Large intestine (tissue), 3 donors: ENCODE measurements at regions not wholly inside any gene's neighbourhood (a gene's known extent, or its start where the extent isn't known, plus 50 kb on each side); places are given as distances from the start of the nearest gene placed in this dataset.
A peak's percentile ranks its signal among the peaks of the same experiment; 100 is the strongest.

Experiments
- DNase-seq, 2 donors: peaks; one replicate each; pipeline versions ENCODE4 v3.0.0 to v3.0.0-alpha.2; 2013
- H3K27ac ChIP-seq: one replicate; pipeline ENCODE4 v1.5.1; 2013; ENCODE audit warnings: low read length
- H3K27me3 ChIP-seq: 2 replicates; pipeline ENCODE4 v1.6.1; 2013; ENCODE audit warnings: low read length; ENCODE audit not compliant: control insufficient read depth, insufficient read depth
- H3K36me3 ChIP-seq: 2 replicates; pipeline ENCODE4 v1.6.1; 2013; ENCODE audit warnings: low read length; ENCODE audit not compliant: control insufficient read depth, insufficient read depth
- H3K4me1 ChIP-seq: one replicate; pipeline ENCODE4 v1.6.1; 2013; ENCODE audit warnings: low read length; ENCODE audit not compliant: control insufficient read depth, insufficient read depth
- H3K4me3 ChIP-seq: one replicate; pipeline ENCODE4 v1.5.1; 2013; ENCODE audit warnings: low read length
- H3K9me3 ChIP-seq: one replicate; pipeline ENCODE4 v1.6.1; 2013; ENCODE audit warnings: mild to moderate bottlenecking, low read depth, low read length, moderate library complexity; ENCODE audit not compliant: control insufficient read depth
- WGBS: methylation state at CpG from one replicate; pipeline ENCODE4 v1.1.5; 2013; ENCODE audit warnings: low lambda C conversion rate; ENCODE audit not compliant: insufficient coverage; 5-methylcytosine and 5-hydroxymethylcytosine counted together

- Histone ChIP-seq H3K4me3 (no peak overlapping the region), H3K9me3 (no peaks in the 10 kb centered on the region), H3K4me1 (peaks cover 4% of the 10 kb centered on the region), H3K36me3 (no peaks in the 10 kb centered on the region), H3K27me3 (no peaks in the 10 kb centered on the region), H3K27ac (no peak overlapping the region)
- 100% methylated on average over 1 of the region's 2 CpGs for WGBS
- DNase-seq: no peak
Observed at GRCh38 chr21:27454234-27454633, 487.3 kb upstream of the ADAMTS5 start.

- no peak for DNase-seq
- Histone ChIP-seq H3K36me3 (no peaks in the 10 kb centered on the region), H3K4me3 (no peak overlapping the region), H3K9me3 (no peaks in the 10 kb centered on the region), H3K27ac (no peak overlapping the region), H3K27me3 (no peaks in the 10 kb centered on the region), H3K4me1 (peaks cover 4% of the 10 kb centered on the region)
- no CpG with 5 or more reads among the region's 3 CpGs for WGBS
Observed at GRCh38 chr21:27451116-27451515, 484.2 kb upstream of the ADAMTS5 start.

- H3K4me1 ChIP-seq: peaks cover 4% of the 10 kb centered on the region
- WGBS: 60% methylated on average over 1 of the region's 3 CpGs
- H3K36me3 ChIP-seq: no peaks in the 10 kb centered on the region
Observed at GRCh38 chr21:27450216-27450615, 483.3 kb upstream of the ADAMTS5 start.

GRCh38 chr21:27448960-27449359, 482.1 kb upstream of the ADAMTS5 start:
- Histone ChIP-seq H3K27ac (no peak overlapping the region), H3K4me3 (no peak overlapping the region), H3K9me3 (no peaks in the 10 kb centered on the region), H3K27me3 (no peaks in the 10 kb centered on the region), H3K36me3 (no peaks in the 10 kb centered on the region), H3K4me1 (peaks cover 4% of the 10 kb centered on the region)
- WGBS: 87% methylated on average over 5 of the region's 7 CpGs
- peak in 1 of 2 donors; percentile 8 for DNase-seq

More at GRCh38 chr21:27450216-27450615, 483.3 kb upstream of the ADAMTS5 start:
- no peak for DNase-seq
- H3K4me3 ChIP-seq: no peak overlapping the region
- H3K9me3 ChIP-seq: no peaks in the 10 kb centered on the region
- no peak overlapping the region for H3K27ac ChIP-seq
- H3K27me3 ChIP-seq: no peaks in the 10 kb centered on the region

- Histone ChIP-seq H3K4me1 (peaks cover 4% of the 10 kb centered on the region), H3K4me3 (no peak overlapping the region), H3K9me3 (no peaks in the 10 kb centered on the region), H3K27me3 (no peaks in the 10 kb centered on the region), H3K27ac (no peak overlapping the region), H3K36me3 (no peaks in the 10 kb centered on the region)
- DNase-seq: no peak
- no CpG with 5 or more reads among the region's 1 CpG for WGBS
Observed at GRCh38 chr21:27447843-27448242, 481.0 kb upstream of the ADAMTS5 start.

- H3K4me3 ChIP-seq: no peak overlapping the region
- H3K9me3 ChIP-seq: no peaks in the 10 kb centered on the region
- no peak for DNase-seq
- H3K27me3 ChIP-seq: no peaks in the 10 kb centered on the region
- no peaks in the 10 kb centered on the region for H3K36me3 ChIP-seq
- 85% methylated on average over 2 of the region's 3 CpGs for WGBS
- no peak overlapping the region for H3K27ac ChIP-seq
- no peaks in the 10 kb centered on the region for H3K4me1 ChIP-seq
Observed at GRCh38 chr21:27429710-27430341, 462.9 kb upstream of the ADAMTS5 start.

GRCh38 chr21:27426196-27426595, 459.3 kb upstream of the ADAMTS5 start:
- no peaks in the 10 kb centered on the region for H3K36me3 ChIP-seq
- no peak overlapping the region for H3K4me3 ChIP-seq
- peaks cover 8% of the 10 kb centered on the region for H3K4me1 ChIP-seq
- no peak for DNase-seq
- no peaks in the 10 kb centered on the region for H3K9me3 ChIP-seq
- no peaks in the 10 kb centered on the region for H3K27me3 ChIP-seq
- H3K27ac ChIP-seq: no peak overlapping the region
- no CpG with 5 or more reads among the region's 1 CpG for WGBS

- 63% methylated on average over 2 of the region's 3 CpGs for WGBS
- Histone ChIP-seq H3K4me3 (no peak overlapping the region), H3K9me3 (no peaks in the 10 kb centered on the region), H3K4me1 (peaks cover 8% of the 10 kb centered on the region), H3K36me3 (no peaks in the 10 kb centered on the region), H3K27ac (no peak overlapping the region), H3K27me3 (no peaks in the 10 kb centered on the region)
- DNase-seq: no peak
Observed at GRCh38 chr21:27425574-27425973, 458.7 kb upstream of the ADAMTS5 start.

GRCh38 chr21:27425172-27425571, 458.3 kb upstream of the ADAMTS5 start:
- WGBS: 33% methylated on average over 1 of the region's 2 CpGs
- no peak overlapping the region for H3K27ac ChIP-seq

GRCh38 chr21:27424601-27425000, 457.7 kb upstream of the ADAMTS5 start:
- WGBS: no CpG with 5 or more reads among the region's 1 CpG
- no peaks in the 10 kb centered on the region for H3K27me3 ChIP-seq
- H3K4me3 ChIP-seq: no peak overlapping the region
- H3K27ac ChIP-seq: peak overlapping the region; percentile 58
- no peaks in the 10 kb centered on the region for H3K9me3 ChIP-seq
- no peaks in the 10 kb centered on the region for H3K36me3 ChIP-seq
- DNase-seq: peak in 1 of 2 donors; percentile 35
- peaks cover 8% of the 10 kb centered on the region for H3K4me1 ChIP-seq

More at GRCh38 chr21:27425172-27425571, 458.3 kb upstream of the ADAMTS5 start:
- no peak for DNase-seq
- Histone ChIP-seq H3K4me3 (no peak overlapping the region), H3K27me3 (no peaks in the 10 kb centered on the region), H3K4me1 (peaks cover 8% of the 10 kb centered on the region), H3K9me3 (no peaks in the 10 kb centered on the region), H3K36me3 (no peaks in the 10 kb centered on the region)
